ENCODE measurements at regions not wholly inside any gene's neighbourhood (a gene's known extent, or its start where the extent isn't known, plus 50 kb on each side); places are given as distances from the start of the nearest gene placed in this dataset.

DNA sequence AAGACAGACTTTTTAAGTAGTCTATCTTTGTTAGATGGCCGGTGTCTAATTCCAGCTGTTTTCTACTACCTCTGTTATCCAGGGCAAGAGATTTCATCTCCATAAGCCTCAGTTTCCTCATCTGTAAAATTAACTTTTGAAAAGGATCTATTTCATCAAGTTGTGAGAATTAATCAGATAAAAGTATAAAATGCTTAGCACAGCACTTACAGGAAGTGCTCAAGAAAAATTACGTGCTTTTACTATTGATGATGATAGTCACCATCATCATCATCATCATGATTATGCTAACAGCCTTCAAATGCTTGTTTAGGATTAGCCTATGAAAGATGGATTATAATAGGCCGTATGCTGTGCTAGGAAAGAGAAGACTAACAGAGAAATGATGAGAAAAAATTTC is 76.2 kb downstream of the CYRIA start:
- Histone ChIP-seq H3K4me1 (ENCODE audit: insufficient read depth, low read length) (peaks cover 19% of the 10 kb centered on the region), H3K9me3 (ENCODE audit: insufficient read depth, low read depth, low read length) (no peaks in the 10 kb centered on the region), H3K4me3 (ENCODE audit: low read length) (no peak overlapping the region), H3K36me3 (ENCODE audit: insufficient read depth, low read length) (no peaks in the 10 kb centered on the region), H3K9ac (ENCODE audit: low read depth, low read length) (no peak overlapping the region), H3K27ac (ENCODE audit: low read depth, low read length) (no peak overlapping the region), H3K27me3 (ENCODE audit: insufficient read depth, low read length) (no peaks in the 10 kb centered on the region)
- 89% methylated on average over 2 of the region's 3 CpGs for WGBS

DNA sequence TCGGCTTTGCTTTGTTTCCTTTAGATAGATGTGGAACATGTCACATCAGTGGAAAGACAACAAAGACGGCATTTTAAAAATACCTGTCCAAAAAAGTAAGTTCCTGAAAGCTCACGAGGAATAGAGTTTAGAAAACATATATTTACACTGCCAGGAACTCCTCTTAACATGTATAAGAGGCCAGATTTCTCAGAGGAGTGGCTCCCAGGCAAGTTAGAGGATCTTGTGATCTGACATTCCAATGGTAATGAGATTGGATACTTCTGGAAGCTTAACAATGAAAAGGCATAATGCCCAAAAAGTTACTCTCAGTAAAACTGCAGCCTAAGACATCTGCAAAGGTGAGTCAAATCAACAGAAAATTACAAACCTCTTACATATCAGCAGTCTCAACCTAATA is 77.1 kb downstream of the CYRIA start:
- H3K27ac ChIP-seq (ENCODE audit: low read depth, low read length), result peak overlapping the region; percentile 76
- H3K9ac ChIP-seq (ENCODE audit: low read depth, low read length), result no peak overlapping the region; the same call in 1 of the 2 replicates
- no peaks in the 10 kb centered on the region for H3K36me3 ChIP-seq (ENCODE audit: insufficient read depth, low read length)
- H3K4me1 ChIP-seq (ENCODE audit: insufficient read depth, low read length), result peaks cover 19% of the 10 kb centered on the region
- H3K4me3 ChIP-seq (ENCODE audit: low read length), result no peak overlapping the region
- no peaks in the 10 kb centered on the region for H3K9me3 ChIP-seq (ENCODE audit: insufficient read depth, low read depth, low read length)
- WGBS, result 63% methylated on average over 3 of the region's 3 CpGs
- no peaks in the 10 kb centered on the region for H3K27me3 ChIP-seq (ENCODE audit: insufficient read depth, low read length)

DNA sequence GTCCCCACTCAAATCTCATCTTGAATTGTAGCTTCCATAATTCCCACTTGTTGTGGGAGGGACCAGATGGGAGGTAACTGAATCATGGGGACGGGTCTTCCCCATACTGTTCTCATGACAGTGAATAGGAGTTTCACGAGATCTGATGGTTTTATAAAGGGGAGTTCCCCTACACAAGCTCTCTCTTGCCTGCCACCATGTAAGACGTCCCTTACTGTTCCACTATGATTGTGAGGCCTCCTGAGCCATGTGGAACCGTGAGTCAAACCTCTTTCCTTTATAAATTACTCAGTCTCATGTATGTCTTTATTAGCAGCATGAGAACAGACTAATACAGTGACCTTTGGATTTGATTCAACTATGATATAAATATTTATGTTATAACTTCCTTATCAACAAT is 78.0 kb downstream of the CYRIA start:
- no peak overlapping the region for H3K27ac ChIP-seq (ENCODE audit: low read depth, low read length)
- H3K9me3 ChIP-seq (ENCODE audit: insufficient read depth, low read depth, low read length), result no peaks in the 10 kb centered on the region
- no peak overlapping the region for H3K4me3 ChIP-seq (ENCODE audit: low read length)
- no peak overlapping the region for H3K9ac ChIP-seq (ENCODE audit: low read depth, low read length)
- H3K4me1 ChIP-seq (ENCODE audit: insufficient read depth, low read length), result peaks cover 19% of the 10 kb centered on the region
- no peaks in the 10 kb centered on the region for H3K27me3 ChIP-seq (ENCODE audit: insufficient read depth, low read length)
- WGBS, result 97% methylated on average over 4 of the region's 4 CpGs
- no peaks in the 10 kb centered on the region for H3K36me3 ChIP-seq (ENCODE audit: insufficient read depth, low read length)

DNA sequence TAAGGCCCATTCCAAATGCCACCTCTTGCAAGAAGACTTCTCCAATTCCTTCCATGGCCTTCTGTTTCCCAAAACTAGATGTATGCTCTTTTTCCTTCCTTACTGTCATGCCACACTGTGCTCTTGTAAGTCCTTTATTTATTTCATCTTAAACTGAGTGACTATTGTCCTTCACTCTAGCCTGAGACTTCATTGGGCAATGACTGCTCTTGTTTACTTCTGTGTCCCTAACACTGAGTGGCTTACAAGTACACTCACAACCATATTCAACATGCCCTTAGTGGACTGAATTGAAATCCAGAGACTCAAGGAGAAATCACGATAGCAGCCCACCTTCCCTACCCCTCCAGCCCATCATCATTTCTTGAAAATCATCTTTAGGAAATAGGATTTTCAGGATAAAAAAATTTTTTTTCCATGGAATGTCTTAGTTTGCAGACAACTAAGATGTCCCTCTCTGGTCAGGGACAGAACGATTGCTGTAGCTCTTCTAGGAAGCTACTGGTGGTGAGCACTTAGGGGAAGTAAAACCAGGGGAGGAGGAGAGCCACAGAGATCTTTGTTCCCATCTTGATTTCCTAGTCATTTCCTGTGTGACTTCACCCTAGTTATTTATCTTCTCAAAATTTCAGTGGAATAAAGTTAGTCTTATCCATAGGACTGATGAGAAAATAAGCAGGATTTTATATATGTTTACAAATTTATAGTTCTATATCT is 80.7 kb downstream of the CYRIA start:
- no peaks in the 10 kb centered on the region for H3K9me3 ChIP-seq (ENCODE audit: insufficient read depth, low read depth, low read length)
- no peak overlapping the region for H3K27ac ChIP-seq (ENCODE audit: low read depth, low read length)
- 96% methylated on average over 2 of the region's 2 CpGs for WGBS
- peaks cover 19% of the 10 kb centered on the region for H3K4me1 ChIP-seq (ENCODE audit: insufficient read depth, low read length)
- H3K27me3 ChIP-seq (ENCODE audit: insufficient read depth, low read length), result no peaks in the 10 kb centered on the region
- no peak overlapping the region for H3K9ac ChIP-seq (ENCODE audit: low read depth, low read length)
- no peaks in the 10 kb centered on the region for H3K36me3 ChIP-seq (ENCODE audit: insufficient read depth, low read length)
- H3K4me3 ChIP-seq (ENCODE audit: low read length), result no peak overlapping the region

DNA sequence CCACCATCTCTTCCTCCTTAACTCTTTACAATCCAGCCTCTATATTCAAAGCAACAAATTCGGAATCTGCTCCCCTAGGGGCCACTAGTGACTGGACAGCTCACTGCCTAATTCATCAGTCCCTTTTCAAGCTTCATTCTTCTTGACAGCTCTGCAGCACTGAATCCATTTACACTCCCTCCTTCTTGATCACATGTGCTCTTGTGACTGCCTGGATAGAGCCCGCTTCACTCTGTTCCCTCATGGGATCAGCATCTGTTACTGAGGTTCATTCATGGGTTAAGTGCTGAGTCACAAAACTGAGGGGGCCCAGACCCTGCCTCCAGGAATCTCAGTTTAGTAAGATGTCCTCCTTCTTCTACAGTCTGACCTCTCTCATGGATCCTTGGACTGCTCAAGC is 81.5 kb downstream of the CYRIA start:
- WGBS, result 88% methylated on average over 2 of the region's 2 CpGs

DNA sequence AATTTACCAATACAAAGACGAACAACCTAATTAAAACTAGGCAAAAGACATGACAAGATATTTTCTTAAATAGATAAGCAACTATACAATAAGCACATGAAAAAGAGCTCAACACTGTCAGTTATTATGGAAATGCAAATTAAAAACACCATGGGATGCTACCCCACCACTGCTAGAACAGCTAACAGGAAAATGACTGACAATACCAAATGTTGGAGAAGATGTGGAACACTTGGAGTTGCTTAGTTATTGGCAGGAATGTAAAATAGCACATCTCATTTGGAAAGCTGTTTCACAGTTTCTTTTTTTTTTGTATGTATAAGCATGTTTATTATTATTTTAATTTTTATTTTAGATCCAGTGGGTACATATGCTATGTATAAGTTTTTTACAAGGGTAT is 84.4 kb downstream of the CYRIA start:
- H3K9ac ChIP-seq (ENCODE audit: low read depth, low read length), result no peak overlapping the region

More for the DNA sequence above, 81.5 kb downstream of the CYRIA start:
- no peak overlapping the region for H3K27ac ChIP-seq (ENCODE audit: low read depth, low read length)
- H3K4me3 ChIP-seq (ENCODE audit: low read length), result no peak overlapping the region
- peaks cover 15% of the 10 kb centered on the region for H3K4me1 ChIP-seq (ENCODE audit: insufficient read depth, low read length)
- H3K9ac ChIP-seq (ENCODE audit: low read depth, low read length), result no peak overlapping the region
- no peaks in the 10 kb centered on the region for H3K27me3 ChIP-seq (ENCODE audit: insufficient read depth, low read length)
- H3K36me3 ChIP-seq (ENCODE audit: insufficient read depth, low read length), result no peaks in the 10 kb centered on the region
- H3K9me3 ChIP-seq (ENCODE audit: insufficient read depth, low read depth, low read length), result no peaks in the 10 kb centered on the region

DNA sequence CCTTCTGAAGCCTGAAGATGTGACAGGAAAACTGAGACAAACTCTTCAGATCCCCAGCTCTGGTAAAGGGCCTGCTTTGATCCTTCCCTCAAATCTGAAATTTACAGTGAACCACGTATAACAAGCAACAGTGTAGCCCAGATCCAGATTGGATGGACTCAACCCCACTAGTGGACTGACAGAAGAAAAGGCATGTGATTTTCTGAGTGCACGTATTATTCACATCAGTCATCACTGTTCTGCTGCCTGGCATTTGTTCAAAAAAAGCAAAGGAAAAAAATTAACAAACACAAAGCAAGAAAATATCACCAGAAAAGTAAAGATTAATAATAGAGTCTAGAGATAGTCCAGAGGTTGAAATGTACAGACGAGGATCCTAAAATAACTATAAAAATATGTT is 87.6 kb downstream of the CYRIA start:
- H3K27ac ChIP-seq (ENCODE audit: low read depth, low read length), result no peak overlapping the region
- H3K4me1 ChIP-seq (ENCODE audit: insufficient read depth, low read length), result no peaks in the 10 kb centered on the region
- WGBS, result 85% methylated on average over 2 of the region's 3 CpGs
- peaks cover 16% of the 10 kb centered on the region for H3K9me3 ChIP-seq (ENCODE audit: insufficient read depth, low read depth, low read length)
- H3K9ac ChIP-seq (ENCODE audit: low read depth, low read length), result no peak overlapping the region
- no peaks in the 10 kb centered on the region for H3K36me3 ChIP-seq (ENCODE audit: insufficient read depth, low read length)
- H3K27me3 ChIP-seq (ENCODE audit: insufficient read depth, low read length), result no peaks in the 10 kb centered on the region
- no peak overlapping the region for H3K4me3 ChIP-seq (ENCODE audit: low read length)

More for the DNA sequence above, 84.4 kb downstream of the CYRIA start:
- Histone ChIP-seq H3K4me1 (ENCODE audit: insufficient read depth, low read length) (no peaks in the 10 kb centered on the region), H3K9me3 (ENCODE audit: insufficient read depth, low read depth, low read length) (no peaks in the 10 kb centered on the region), H3K27me3 (ENCODE audit: insufficient read depth, low read length) (no peaks in the 10 kb centered on the region), H3K36me3 (ENCODE audit: insufficient read depth, low read length) (no peaks in the 10 kb centered on the region), H3K27ac (ENCODE audit: low read depth, low read length) (no peak overlapping the region), H3K4me3 (ENCODE audit: low read length) (no peak overlapping the region)
- WGBS, result 89% methylated on average over 1 of the region's 1 CpG

DNA sequence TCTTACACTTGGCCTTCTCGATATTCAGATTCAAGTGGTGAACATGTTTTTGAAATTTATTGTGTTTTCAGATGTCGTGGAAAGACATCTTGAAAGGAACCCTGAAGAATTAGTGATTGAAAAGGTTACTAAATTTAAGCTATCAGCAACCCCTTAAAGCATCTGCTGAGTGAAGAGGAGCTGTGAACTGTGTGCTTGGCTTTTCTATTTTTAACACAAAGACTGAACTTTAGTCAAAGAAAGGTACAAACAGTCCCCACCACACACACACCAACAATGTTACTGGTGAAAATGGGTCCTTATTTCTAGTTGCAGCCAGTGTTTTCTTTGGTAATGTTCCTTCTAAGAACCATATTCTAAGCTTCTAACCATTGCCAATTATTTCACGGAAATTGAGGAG is 95.1 kb downstream of the CYRIA start:
- WGBS, result 92% methylated on average over 2 of the region's 3 CpGs
- H3K4me1 ChIP-seq (ENCODE audit: insufficient read depth, low read length), result no peaks in the 10 kb centered on the region
- H3K9me3 ChIP-seq (ENCODE audit: insufficient read depth, low read depth, low read length), result peaks cover 12% of the 10 kb centered on the region
- no peak overlapping the region for H3K27ac ChIP-seq (ENCODE audit: low read depth, low read length)
- H3K9ac ChIP-seq (ENCODE audit: low read depth, low read length), result no peak overlapping the region
- H3K4me3 ChIP-seq (ENCODE audit: low read length), result no peak overlapping the region
- no peaks in the 10 kb centered on the region for H3K27me3 ChIP-seq (ENCODE audit: insufficient read depth, low read length)
- H3K36me3 ChIP-seq (ENCODE audit: insufficient read depth, low read length), result no peaks in the 10 kb centered on the region

DNA sequence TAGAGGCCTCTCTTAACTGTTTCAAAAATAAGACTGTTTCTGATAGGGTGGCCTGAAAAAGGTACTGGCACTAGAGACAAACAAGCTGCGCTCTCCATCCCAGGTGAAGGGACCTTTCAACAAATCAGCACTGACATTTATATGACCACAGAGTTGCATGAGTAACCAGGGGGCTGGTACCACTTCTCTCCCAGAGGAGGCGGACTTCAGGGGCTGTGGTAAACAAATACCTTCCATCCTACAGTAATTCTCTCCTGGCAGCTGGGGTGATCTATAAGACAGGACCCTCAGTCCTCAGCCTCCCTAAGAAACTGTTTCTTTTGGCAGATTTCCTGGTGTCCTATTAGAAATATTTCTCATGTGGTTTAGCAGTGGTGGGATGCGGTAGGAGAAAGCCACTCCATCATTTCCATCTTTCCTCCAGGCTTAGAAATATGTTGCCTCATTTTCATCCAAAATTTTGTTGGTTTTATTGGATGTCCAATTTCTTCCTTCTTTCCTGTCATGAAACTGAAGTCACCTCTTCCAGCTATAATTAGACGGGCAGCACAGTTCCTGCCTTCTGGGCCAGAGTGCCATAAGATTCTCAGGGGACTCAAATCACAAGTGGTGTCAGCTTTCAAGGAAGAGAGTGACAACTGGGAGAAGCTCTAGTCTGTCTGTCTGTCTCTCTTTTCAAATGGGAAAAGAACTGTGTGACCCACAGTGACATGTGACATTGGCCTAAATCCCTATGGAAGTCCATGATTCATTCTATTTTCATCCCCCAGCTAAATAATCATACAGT is 96.4 kb downstream of the CYRIA start:
- H3K9me3 ChIP-seq (ENCODE audit: insufficient read depth, low read depth, low read length), result 0 out of 2 replicates have a peak, but pooled peaks cover 1% of the 10 kb centered on the region
- no peaks in the 10 kb centered on the region for H3K27me3 ChIP-seq (ENCODE audit: insufficient read depth, low read length)
- no peak overlapping the region for H3K4me3 ChIP-seq (ENCODE audit: low read length)
- H3K9ac ChIP-seq (ENCODE audit: low read depth, low read length), result no peak overlapping the region
- no peaks in the 10 kb centered on the region for H3K36me3 ChIP-seq (ENCODE audit: insufficient read depth, low read length)
- 91% methylated on average over 3 of the region's 4 CpGs for WGBS
- H3K27ac ChIP-seq (ENCODE audit: low read depth, low read length), result no peak overlapping the region
- H3K4me1 ChIP-seq (ENCODE audit: insufficient read depth, low read length), result no peaks in the 10 kb centered on the region

DNA sequence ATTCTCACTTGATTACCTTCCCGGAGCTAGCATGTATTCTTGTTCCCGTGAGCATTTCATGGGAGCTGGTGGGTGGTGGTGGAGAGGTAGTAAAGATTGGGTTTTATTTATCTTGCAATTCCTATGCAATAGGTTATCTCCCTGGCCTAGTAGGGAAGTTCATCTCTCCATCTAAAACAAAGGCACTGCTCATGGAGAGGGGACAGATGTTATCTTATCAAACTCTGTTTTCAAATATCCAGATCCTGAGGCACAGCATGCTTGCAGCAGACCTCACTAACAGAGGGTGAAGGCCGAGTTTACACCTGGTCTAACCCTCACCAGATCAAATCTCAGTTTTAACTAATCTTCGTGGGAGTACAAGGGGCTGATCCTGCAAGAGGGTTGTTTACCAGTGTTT is 98.9 kb downstream of the CYRIA start:
- 82% methylated on average over 4 of the region's 4 CpGs for WGBS
- Histone ChIP-seq H3K9ac (ENCODE audit: low read depth, low read length) (no peak overlapping the region), H3K4me3 (ENCODE audit: low read length) (no peak overlapping the region), H3K9me3 (ENCODE audit: insufficient read depth, low read depth, low read length) (no peaks in the 10 kb centered on the region), H3K27me3 (ENCODE audit: insufficient read depth, low read length) (no peaks in the 10 kb centered on the region), H3K27ac (ENCODE audit: low read depth, low read length) (no peak overlapping the region), H3K4me1 (ENCODE audit: insufficient read depth, low read length) (no peaks in the 10 kb centered on the region), H3K36me3 (ENCODE audit: insufficient read depth, low read length) (no peaks in the 10 kb centered on the region)

DNA sequence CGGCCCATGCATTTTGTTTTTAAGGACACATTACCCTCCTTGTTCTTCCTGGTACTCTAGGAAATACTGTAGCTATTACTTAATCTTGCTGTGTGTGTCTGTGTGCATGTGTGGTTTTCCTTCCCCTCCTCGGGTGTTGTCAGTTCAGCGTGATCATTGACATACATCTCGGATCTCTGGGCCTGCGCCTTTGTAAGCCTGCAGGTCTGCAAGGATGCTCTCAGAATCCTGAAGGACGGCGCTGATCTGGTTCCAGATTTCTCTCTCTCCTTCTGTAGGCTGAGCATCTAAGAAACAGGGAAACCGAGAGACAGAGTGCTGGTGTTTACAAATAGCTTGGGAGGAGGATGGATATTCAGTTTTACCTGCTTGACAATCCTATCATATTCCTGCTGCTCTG is 100.2 kb downstream of the CYRIA start:
- Histone ChIP-seq H3K36me3 (ENCODE audit: insufficient read depth, low read length) (no peaks in the 10 kb centered on the region), H3K27me3 (ENCODE audit: insufficient read depth, low read length) (no peaks in the 10 kb centered on the region), H3K9ac (ENCODE audit: low read depth, low read length) (no peak overlapping the region), H3K4me1 (ENCODE audit: insufficient read depth, low read length) (no peaks in the 10 kb centered on the region), H3K27ac (ENCODE audit: low read depth, low read length) (no peak overlapping the region), H3K9me3 (ENCODE audit: insufficient read depth, low read depth, low read length) (no peaks in the 10 kb centered on the region), H3K4me3 (ENCODE audit: low read length) (no peak overlapping the region)
- WGBS, result 80% methylated on average over 7 of the region's 8 CpGs
